Activated CD4-positive, CD25-positive, alpha-beta regulatory T cell treated with anti-CD3 and anti-CD28 coated beads, Interleukin-2, amount 50 U/mL, for 24 hours (primary cell): ENCODE measurements at regions not wholly inside any gene's neighbourhood (a gene's known extent, or its start where the extent isn't known, plus 50 kb on each side); places are given as distances from the start of the nearest gene placed in this dataset.
A peak's percentile ranks its signal among the peaks of the same experiment; 100 is the strongest.
"Not testable (repeated sequence)": the region's sequence is repeated elsewhere in the genome, so short reads cannot be mapped to it uniquely, and the experiment has no call there.

Experiments used
- ATAC-seq, 2 donors: fragments of 150-1000 bp; cut with Tn5 transposase; one replicate each; pipeline ENCODE4 v1.10.0; 2021; ENCODE audit warnings: mild to moderate bottlenecking in 1 of 2, moderate library complexity in 1 of 2

DNA sequence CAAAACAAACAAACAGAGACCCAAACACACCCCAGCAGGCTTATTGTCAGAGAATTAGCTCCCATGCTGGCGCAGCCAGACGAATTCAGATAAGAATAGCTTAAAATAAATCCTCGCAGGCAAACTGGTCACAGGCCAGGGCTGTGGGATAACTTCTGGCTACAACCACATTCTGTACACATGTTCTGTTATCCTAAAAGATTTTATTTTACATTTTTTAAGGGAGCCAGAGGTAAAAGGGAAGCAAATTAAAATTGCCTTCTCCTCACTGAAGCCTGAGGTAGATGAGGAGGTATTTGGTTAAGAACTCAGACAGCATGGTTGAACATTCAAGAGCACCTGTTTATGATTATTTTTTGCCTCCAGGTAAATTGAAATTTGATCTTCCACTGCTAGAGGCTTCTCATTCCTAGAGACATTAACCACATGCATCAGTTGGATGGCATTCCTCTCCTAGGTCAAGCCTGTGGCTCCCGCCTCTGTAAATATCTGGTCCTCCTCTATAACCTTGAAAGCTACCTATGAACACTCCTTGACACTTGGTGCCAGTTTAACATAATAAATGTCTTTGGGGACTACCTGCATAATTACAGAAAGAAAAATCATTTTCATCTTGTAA is 190.3 kb downstream of the SATB1 start:
- no peak for ATAC-seq

DNA sequence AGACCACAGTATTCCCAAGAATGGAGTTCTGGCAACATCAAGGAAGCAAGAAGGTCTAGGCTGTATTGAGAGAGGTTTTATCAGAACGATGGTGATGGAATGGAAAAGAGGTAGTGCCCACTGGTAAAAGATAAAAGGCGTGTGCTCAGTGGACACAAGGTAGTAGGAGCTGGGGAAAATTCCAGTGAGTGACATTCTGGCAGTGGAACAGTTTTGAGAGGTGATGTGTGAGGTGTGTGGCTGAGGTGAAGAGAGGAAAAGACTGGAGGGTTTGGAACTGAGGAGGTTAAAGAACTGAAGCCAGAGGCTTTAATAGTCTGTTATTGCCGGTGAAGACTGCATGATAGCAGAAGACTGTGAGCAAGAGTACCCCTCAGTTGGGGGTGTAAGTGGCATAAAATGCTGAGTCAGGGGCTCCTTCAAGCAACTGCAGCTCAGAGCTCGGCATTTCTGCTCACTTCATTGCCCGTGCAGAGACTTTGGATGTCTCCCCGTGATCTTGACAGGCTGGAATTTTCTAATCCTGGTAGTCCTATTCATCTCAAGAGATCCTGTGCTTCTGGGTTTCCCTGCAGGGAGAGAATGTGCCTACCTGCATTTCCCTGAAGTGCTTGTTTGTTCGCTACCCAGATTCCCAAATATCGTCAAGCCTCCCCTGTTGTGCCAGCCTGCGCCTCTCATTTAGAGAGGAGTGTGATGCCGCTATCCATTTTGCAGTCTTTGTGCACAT is 191.0 kb downstream of the SATB1 start:
- ATAC-seq: no peak

DNA sequence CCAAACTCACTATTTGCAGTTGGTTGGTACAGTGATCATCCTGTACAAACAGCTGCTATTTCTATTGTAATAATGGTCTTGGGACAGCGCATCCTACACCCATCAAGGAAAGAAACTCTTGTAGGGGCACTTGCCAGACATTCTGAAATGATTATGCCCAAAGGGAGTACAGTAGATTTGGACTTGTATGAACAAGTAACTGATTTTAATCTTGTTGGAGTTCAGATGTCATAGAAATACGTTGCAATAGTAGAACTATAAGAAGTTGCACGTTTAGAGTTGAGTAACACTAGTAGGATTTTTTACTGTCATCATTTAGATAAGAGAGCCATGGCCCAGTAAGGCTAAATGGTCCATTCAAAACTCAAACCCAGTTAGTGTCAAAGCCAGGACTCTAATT is 192.8 kb downstream of the SATB1 start:
- ATAC-seq: no peak

DNA sequence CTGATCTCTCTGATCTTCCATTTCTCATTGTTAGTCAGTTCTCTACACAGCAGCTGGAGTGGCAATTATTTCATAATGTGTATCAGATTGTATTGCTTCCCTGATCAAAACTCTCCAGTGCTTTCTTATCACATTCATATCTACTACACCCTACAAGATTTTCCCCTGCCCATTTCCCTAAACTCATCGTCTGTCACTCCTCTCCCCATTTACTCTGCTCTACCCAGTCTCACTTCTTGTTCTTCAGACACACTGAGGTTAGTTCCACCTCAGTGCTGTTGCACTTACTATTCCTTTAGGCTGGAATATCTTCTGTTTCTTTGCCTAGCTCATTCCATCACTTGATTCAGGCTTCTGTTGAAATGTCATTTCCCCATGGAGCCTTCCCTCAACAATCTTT is 197.1 kb downstream of the SATB1 start:
- ATAC-seq: no peak

DNA sequence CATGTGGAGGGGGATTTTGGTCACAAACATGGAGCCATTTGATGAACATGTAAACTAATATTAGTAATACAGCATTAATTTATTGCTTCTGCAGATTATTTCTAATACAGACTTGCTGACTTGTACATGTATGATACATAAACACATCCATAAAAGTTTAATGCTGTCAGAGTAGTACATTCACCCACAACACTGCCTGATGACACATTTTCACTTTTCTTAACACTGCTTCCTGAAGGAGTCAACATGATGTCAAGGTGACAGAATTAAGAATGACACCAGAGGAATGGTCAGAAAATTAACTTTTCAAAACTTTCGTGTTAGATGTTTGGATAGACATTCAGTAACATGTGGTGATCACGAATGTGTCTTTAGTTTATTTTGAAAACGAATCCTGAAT is 199.4 kb downstream of the SATB1 start:
- ATAC-seq: no peak

DNA sequence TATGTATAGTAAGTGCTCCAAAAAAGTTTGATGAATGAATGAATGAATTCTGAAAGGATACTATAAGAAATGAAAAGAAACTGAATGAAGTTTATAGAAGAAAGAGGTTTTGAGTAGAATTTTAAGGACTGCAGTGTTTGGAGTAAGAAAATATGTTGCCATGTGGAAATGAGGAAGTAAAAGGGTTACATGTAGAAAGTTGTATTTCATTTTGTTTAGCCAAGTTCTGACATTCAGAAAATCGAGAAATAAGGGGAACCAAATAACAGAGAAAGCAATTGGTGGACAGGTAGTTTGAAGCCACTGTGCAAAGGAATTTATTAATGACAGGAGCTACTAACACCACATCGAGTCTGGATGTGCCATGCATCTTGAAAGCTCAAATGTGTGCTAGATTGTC is 200.7 kb downstream of the SATB1 start:
- no peak for ATAC-seq

DNA sequence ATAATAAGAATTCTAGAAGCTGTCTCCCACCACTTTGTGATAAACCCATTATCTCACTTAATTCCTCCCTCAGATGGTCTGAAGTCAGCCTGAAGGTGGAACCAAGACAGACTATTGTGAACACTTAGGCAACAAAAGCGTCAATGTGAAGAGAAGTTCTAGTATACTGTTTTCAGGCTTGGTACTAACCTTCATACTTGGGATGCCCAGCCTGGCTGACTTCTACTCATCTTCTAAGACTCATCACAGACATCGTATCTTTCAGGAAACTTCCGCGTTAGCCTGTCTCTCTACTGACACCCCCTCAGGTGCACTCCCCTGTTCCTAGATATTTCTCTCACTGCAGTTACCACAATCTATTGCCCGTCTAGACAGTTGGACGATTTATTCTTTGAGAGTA is 201.2 kb downstream of the SATB1 start:
- ATAC-seq: no peak

DNA sequence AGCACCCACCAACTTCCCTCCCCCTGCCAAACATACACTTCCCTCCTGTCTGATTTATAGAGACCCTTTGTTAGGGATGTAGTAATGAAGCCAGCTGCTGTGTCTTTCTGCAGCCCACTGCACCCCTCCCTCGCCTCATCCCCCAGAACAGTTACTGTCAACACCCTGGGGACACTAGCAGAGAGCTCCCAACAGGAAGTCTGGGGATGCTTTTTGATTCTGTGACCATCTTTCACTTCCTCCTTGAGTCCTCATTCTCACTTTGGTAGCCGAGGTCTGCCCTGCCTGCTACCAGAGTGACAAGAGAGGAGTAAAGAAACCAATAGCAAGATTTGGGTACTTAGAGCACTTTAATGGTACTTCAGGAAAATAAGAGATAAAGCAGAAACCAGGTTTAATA is 201.6 kb downstream of the SATB1 start:
- ATAC-seq: peak; percentile 51 to 56

DNA sequence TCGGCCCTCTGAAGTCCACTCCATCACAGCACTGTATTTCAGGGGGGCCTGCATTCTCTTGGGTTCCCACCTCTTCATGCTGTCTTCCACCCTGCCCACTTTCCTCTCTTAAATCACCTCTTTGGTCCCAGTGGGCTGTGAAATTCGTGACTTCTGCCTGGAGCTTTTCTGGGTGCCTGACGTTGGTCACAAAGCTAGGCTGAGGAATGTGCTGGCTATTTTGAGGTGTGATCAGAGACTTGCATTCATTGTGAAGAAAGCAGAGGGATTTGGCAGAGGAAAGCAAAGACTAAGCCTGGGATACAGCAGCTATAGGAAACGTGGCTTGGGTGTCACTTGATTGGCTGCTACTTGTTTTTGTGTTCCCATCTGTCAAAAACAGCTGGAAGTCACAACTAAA is 202.5 kb downstream of the SATB1 start:
- ATAC-seq: no peak

DNA sequence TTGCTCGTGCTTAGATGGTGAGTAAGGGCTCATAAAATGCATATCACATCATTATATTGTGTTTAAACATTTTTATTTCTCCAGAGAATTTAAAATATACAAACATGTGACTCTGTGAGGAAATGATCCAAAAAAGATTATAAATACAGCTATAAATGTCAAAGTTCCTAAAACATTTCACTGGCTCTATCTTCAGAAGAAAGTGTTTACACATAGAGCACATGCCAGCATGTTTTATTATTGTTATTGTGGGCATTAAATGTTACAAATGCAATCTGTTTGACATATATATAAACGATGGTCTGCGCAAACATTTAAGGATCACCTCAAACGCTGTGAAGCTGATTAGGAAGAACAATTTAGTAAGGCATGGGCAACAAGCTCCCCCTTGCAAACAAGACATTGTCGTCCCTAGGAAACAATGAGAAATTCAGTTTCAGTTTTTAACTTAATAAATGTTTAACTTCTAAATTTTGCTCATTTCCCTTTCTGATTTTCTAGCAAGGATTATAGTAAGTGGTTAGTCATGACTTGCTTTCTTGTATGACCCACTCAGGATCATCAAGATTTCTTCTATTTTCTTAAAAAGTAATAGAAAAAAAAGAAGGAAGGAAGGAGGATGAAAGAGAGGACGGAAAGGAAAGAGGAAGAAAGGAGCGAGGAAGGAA is 207.5 kb downstream of the SATB1 start:
- no peak for ATAC-seq

DNA sequence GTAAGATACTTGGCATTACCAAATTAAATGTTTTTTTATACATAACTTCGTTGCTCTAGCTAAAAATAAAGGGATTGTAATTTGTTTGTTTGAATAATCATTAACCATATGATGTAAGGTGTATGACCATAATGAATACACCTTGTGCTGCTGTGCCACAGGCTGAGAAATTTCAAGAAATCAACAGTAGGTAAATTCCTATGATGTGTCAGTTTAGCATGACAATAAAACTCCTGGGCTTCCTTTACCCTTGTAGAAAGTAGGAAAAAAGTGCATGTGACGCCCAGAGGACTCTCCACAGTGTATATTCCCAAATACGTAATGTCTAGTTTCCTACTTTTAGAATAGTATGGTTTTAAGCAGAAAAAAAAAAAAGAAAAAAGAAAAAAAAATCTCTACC is 208.1 kb downstream of the SATB1 start:
- ATAC-seq: no peak

DNA sequence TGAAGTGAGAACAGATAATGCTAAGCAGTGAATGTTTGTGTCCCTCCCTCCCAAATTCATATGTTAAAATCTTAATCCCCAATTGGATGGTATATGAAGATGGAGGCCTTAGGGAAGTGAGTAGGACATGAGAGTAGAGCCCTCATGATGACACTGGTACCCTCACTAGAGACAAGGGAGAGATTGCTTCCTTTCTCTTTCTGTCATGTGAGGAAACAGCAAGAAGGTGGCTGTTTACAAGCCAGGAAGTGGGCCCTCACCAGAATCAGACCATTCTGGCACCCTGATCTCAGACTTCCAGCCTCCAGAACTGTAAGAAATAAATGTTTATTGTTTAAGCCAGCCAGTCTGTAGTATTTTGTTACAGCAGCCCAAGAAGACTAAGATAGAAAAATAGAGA is 209.5 kb downstream of the SATB1 start:
- no peak for ATAC-seq

DNA sequence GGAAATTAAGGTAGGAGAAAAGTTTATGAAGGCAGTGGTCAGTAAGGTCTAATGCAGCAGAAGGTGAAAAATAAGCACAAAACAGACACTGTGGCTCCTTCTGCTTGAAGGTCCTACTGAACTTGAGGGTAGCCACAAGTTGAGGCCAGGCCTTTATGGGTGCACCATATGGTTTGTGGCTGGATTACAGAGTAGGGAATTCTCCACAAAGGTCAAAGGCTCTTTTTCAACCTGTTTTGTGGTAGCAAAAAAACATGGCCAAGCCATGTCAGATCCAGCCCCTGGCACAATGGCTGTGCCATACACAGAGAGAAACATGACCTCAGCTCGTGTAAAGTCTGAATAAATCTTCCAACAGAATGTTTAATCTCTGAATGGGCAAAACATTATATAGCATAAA is 214.0 kb downstream of the SATB1 start:
- no peak for ATAC-seq

DNA sequence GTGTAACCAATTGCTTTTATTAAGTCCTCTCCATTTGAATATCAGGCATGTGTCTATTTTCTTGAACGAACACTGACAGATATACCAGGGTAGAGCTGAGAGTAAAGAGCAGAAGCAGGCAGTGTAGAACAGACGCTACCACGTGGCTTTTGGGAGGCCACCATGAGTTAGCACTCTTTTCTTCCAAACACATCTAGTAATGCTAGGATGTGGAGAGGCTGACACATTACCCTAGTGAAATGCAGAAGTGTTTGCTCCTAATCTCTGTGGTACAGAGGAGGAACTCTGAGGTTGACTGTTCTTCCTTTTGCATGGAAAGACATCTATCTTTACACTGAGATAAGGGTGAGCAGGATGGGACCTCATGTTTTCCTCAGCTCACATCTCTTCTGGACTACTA is 216.3 kb downstream of the SATB1 start:
- peak in 1 of 2 donors; percentile 25 for ATAC-seq

DNA sequence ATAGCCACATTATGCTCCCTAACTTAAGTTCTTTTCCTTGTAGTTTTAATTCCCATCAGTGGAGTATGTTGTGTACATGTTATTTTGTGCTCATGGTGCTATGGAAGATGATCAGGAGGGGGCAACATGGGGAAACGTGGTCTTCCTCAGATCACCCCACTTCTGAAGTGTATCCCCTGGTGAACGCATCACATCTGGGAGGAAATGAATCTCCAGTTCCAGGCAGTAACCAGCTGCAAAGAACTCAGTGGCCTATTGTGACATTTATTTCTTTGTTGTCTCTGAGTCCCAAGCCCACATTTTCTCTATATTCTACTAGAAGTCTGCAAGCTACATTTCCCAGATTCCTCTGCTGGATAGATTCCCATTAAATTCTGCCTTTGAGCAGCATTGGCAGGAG is 217.0 kb downstream of the SATB1 start:
- ATAC-seq: no peak

DNA sequence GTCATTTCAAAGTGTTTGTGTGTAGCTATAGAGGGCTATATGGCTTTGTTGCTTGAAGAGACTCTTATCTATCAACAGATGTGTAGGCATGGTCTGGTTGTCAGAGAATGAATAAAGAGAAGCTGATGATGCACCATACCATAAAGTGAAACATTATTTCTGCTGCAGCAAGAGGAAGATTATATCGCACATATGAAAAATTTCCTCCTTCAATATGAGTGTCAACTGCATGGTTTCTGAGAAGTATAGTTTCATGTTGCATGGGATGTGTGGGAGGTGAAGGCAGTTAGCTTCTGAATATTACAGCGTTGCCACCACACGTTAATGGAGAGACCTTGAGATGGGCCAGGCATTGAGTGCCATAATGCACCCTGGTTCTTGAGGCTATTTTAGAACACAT is 217.9 kb downstream of the SATB1 start:
- peak; percentile 51 to 69 for ATAC-seq

DNA sequence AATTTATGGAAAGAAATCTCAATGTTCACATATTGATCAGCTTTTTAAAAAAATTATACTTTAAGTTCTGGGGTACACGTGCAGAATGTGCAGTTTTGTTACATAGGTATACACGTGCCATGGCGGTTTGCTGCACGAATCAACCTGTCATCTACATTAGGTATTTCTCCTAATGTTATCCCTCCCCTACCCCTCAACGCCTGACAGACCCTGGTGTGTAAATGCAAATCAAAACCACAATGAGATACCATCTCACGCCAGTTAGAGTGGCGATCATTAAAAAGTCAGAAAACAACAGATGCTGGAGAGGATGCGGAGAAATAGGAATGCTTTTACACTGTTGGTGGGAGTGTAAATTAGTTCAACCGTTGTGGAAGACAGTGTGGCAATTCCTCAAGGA is 219.4 kb downstream of the SATB1 start:
- not testable (repeated sequence) for ATAC-seq

DNA sequence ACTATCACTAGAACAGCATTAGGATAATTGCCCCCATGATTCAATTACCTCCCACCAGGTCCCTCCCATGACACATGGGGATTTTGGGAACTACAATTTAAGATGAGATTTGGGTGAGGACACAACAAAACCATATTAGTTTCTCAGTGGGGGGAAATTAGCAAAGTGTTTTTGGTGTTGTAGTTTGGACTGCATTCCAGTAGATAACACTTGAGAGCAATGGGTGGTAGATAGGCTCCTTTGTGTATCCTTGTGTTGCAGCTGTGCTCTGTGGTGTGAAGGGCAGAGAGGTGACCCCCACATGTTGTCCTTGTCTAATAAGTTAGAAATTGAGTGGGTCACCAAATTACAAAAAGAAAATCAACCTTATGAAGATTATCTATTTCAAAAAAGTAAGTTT is 223.8 kb downstream of the SATB1 start:
- ATAC-seq: no peak

DNA sequence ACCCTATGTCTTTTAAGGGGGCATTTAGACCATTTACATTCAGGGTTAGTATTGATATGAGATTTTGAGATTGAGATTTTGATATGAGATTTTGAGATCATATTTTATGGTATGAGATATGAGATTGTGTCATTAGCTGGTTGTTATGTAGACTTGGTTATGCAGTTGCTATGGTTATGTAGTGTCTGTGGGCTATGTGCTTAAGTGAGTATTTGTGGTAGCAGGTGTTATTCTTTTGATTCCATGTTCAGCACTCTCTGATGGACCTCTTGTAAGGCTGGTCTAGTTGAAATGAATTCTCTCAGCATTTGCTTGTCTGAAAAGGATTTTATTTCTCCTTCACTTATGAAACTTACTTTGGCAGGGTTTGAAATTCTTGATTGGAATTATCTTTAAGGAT is 225.4 kb downstream of the SATB1 start:
- ATAC-seq: no peak

DNA sequence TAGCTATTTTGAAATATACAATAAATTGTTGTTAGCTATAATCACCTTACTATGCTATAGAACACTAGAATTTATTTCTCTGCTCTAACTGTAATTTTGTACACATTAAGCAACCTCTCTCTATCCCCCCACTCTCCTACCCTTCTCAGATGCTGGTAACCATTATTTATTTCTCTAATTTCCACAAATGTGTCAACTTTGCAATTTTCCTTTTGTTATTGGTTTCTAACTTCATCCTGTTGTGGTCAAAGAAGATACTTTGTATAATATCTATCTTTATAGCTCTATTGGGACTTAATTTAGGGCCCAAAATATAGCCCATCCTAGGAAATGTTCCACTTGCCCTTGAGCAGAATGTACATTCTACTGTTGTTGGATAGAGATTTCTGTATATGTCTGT is 229.3 kb downstream of the SATB1 start:
- no peak for ATAC-seq

DNA sequence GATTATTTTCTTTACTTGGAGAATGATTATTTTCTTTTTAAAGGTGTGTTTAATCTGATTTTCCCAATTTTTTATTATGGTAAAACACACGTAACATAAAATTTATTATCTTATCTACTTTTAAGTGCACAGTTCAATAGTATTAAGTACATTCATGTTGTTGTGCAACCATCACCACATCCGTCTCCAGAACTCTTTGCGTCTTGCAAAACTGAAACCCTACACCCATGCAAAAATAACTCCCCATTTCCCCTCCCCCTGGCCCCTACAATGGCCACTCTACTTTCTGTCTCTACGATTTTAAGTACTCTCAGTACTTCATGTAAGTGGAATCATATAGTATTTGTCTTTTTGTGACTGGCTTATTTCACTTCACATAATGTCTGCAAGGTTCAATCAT is 230.7 kb downstream of the SATB1 start:
- ATAC-seq: no peak

DNA sequence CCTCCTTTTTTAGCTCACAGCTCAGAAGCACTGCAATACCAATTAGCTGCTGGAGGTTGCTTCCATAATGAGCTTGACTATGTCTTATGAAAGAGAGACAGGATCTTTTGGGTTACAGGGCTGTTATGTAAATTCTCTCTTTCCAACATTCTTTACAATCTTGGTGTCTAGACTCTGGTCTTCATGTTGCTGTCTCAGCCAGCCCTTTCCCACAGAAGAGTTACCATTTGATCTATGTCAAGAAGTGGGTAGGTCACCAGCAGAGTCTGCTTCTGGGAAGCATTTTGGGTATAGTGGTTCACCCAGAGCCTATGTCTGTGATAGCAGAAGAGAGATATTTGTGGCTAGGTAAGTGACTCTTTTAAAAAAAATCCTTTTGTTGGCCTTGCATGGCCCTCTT is 234.5 kb downstream of the SATB1 start:
- no peak for ATAC-seq

DNA sequence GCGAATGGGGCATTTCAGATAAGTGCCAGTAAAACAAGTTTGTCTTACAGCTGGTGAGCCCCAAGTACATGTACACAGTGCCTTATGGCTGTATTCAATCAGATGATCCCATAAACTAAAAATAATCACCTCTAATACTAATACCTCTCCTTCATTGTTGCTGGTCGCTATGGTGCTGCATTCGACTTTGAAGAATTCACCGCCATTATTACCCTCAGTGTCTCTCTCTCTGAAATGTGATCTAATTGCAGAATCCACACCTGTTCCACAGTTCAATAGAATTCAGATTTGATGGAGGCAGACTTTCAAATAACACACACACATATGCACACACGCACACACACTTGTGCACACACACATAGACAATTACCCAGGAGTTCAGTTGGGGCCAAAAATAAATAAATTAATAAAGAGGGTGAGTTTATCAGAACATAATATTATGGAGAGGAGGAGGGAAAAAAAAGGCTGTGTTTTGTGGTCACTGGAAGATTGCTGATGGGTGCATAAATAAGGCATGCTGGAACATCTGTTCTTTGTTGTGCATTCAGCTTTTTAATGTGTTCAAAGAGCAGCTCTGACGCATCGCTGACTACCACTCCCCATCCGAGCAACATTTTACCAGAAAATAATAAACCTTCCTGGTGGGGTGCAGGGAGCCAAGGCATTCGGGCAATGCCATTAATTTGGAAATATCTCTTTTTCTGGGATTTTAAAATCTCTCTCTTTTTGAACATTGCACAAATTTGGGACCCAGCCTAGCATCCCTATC is 235.7 kb downstream of the SATB1 start:
- ATAC-seq: no peak

DNA sequence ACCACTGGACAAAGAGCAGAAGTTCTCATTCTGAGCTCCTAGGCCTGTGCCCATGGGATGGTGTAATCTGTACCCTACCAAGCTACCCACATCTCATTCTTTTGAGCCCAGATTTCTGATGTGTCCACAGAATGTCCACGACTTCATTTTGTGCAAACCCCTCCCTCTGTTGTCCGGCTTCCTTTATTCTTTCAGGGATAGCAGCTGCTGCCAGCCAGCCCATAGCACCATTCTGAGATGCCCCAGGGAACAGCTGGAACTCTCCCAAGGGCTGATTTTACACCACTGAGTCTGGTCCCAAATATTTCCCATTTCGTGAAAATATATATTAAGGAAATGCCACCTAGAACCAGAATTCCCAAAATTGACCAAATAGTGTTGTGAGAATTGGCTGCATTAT is 236.6 kb downstream of the SATB1 start:
- ATAC-seq: no peak
